T-helper 2 cell treated with Interferon-gamma antibody and Interleukin-4, amounts not matched to agents 5 μg/mL and 100 μg/mL, for 36 hours (primary cell): ENCODE measurements at regions not wholly inside any gene's neighbourhood (a gene's known extent, or its start where the extent isn't known, plus 50 kb on each side); places are given as distances from the start of the nearest gene placed in this dataset.
"Not testable (repeated sequence)": the region's sequence is repeated elsewhere in the genome, so short reads cannot be mapped to it uniquely, and the experiment has no call there.

Experiments
- DNase-seq: peaks from one replicate; pipeline ENCODE4 v3.0.0; 2021; ENCODE audit warnings: low spot score
- H3K27ac Mint-ChIP-seq: one replicate; pipeline ENCODE4 v1.8.0; 2021; ENCODE audit warnings: mild to moderate bottlenecking, mixed read lengths
- H3K27me3 Mint-ChIP-seq: one replicate; pipeline ENCODE4 v1.8.0; 2021; ENCODE audit warnings: low read depth, mixed read lengths
- H3K36me3 Mint-ChIP-seq: one replicate; pipeline ENCODE4 v1.8.0; 2021; ENCODE audit warnings: low read depth, mixed read lengths
- H3K4me1 Mint-ChIP-seq: one replicate; pipeline ENCODE4 v1.8.0; 2021; ENCODE audit warnings: low read depth, mixed read lengths
- H3K4me3 Mint-ChIP-seq: one replicate; pipeline ENCODE4 v1.8.0; 2022; ENCODE audit warnings: mild to moderate bottlenecking, moderate library complexity, mixed read lengths
- H3K9me3 Mint-ChIP-seq: one replicate; pipeline ENCODE4 v1.8.0; 2021; ENCODE audit warnings: mixed read lengths

GRCh38 chr5:56739990-56740389, 75.4 kb upstream of the MAP3K1 start:
- Mint-ChIP-seq H3K27ac (no peak overlapping the region), H3K4me3 (no peak overlapping the region), H3K36me3 (peaks cover 3% of the 10 kb centered on the region), H3K27me3 (peaks cover 4% of the 10 kb centered on the region), H3K4me1 (peaks cover 26% of the 10 kb centered on the region), H3K9me3 (peaks cover 9% of the 10 kb centered on the region)
- no peak for DNase-seq

- peaks cover 3% of the 10 kb centered on the region for H3K36me3 Mint-ChIP-seq
- no peak overlapping the region for H3K4me3 Mint-ChIP-seq
- H3K27me3 Mint-ChIP-seq: peaks cover 2% of the 10 kb centered on the region
- DNase-seq: no peak
- H3K4me1 Mint-ChIP-seq: peaks cover 33% of the 10 kb centered on the region
- peaks cover 9% of the 10 kb centered on the region for H3K9me3 Mint-ChIP-seq
- no peak overlapping the region for H3K27ac Mint-ChIP-seq
Observed at GRCh38 chr5:56737951-56738606, 77.3 kb upstream of the MAP3K1 start.

- peaks cover 9% of the 10 kb centered on the region for H3K9me3 Mint-ChIP-seq
- H3K36me3 Mint-ChIP-seq: peaks cover 3% of the 10 kb centered on the region
- H3K27me3 Mint-ChIP-seq: no peaks in the 10 kb centered on the region
- peaks cover 35% of the 10 kb centered on the region for H3K4me1 Mint-ChIP-seq
- H3K4me3 Mint-ChIP-seq: peak overlapping the region; percentile 25
- H3K27ac Mint-ChIP-seq: peak overlapping the region; percentile 89
- DNase-seq: no peak
Observed at GRCh38 chr5:56737002-56737621, 78.2 kb upstream of the MAP3K1 start.

- no peaks in the 10 kb centered on the region for H3K27me3 Mint-ChIP-seq
- peak overlapping the region; percentile 25 for H3K4me3 Mint-ChIP-seq
- DNase-seq: no peak
- peaks cover 9% of the 10 kb centered on the region for H3K9me3 Mint-ChIP-seq
- peaks cover 3% of the 10 kb centered on the region for H3K36me3 Mint-ChIP-seq
- H3K27ac Mint-ChIP-seq: peak overlapping the region; percentile 89
- peaks cover 35% of the 10 kb centered on the region for H3K4me1 Mint-ChIP-seq
Observed at GRCh38 chr5:56735849-56736641, 79.3 kb upstream of the MAP3K1 start.

- H3K27me3 Mint-ChIP-seq: no peaks in the 10 kb centered on the region
- peaks cover 43% of the 10 kb centered on the region for H3K4me1 Mint-ChIP-seq
- H3K9me3 Mint-ChIP-seq: peaks cover 9% of the 10 kb centered on the region
- no peak for DNase-seq
- H3K27ac Mint-ChIP-seq: no peak overlapping the region
- peaks cover 3% of the 10 kb centered on the region for H3K36me3 Mint-ChIP-seq
- H3K4me3 Mint-ChIP-seq: no peak overlapping the region
Observed at GRCh38 chr5:56734091-56734694, 81.2 kb upstream of the MAP3K1 start.

- peaks cover 45% of the 10 kb centered on the region for H3K4me1 Mint-ChIP-seq
- H3K36me3 Mint-ChIP-seq: peaks cover 3% of the 10 kb centered on the region
- no peaks in the 10 kb centered on the region for H3K27me3 Mint-ChIP-seq
- DNase-seq: no peak
- H3K9me3 Mint-ChIP-seq: peaks cover 9% of the 10 kb centered on the region
- no peak overlapping the region for H3K27ac Mint-ChIP-seq
- H3K4me3 Mint-ChIP-seq: no peak overlapping the region
Observed at GRCh38 chr5:56733580-56733979, 81.8 kb upstream of the MAP3K1 start.

- Mint-ChIP-seq H3K4me1 (peaks cover 36% of the 10 kb centered on the region), H3K9me3 (peaks cover 6% of the 10 kb centered on the region), H3K27ac (no peak overlapping the region), H3K27me3 (no peaks in the 10 kb centered on the region), H3K36me3 (peaks cover 3% of the 10 kb centered on the region), H3K4me3 (no peak overlapping the region)
- DNase-seq: no peak
Observed at GRCh38 chr5:56732121-56732520, 83.2 kb upstream of the MAP3K1 start.

GRCh38 chr5:56731473-56731872, 83.9 kb upstream of the MAP3K1 start:
- H3K4me3 Mint-ChIP-seq, H3K27me3 Mint-ChIP-seq, DNase-seq, H3K9me3 Mint-ChIP-seq, H3K27ac Mint-ChIP-seq, H3K36me3 Mint-ChIP-seq: not testable (repeated sequence)
- peaks cover 29% of the 10 kb centered on the region for H3K4me1 Mint-ChIP-seq

- Mint-ChIP-seq H3K27ac (no peak overlapping the region), H3K36me3 (no peaks in the 10 kb centered on the region), H3K4me1 (peaks cover 18% of the 10 kb centered on the region), H3K4me3 (no peak overlapping the region), H3K27me3 (peaks cover 6% of the 10 kb centered on the region), H3K9me3 (no peaks in the 10 kb centered on the region)
- no peak for DNase-seq
Observed at GRCh38 chr5:56729488-56729887, 85.9 kb upstream of the MAP3K1 start.

GRCh38 chr5:56725711-56726411, 89.5 kb upstream of the MAP3K1 start:
- Mint-ChIP-seq H3K4me1 (peaks cover 10% of the 10 kb centered on the region), H3K4me3 (no peak overlapping the region), H3K27ac (no peak overlapping the region), H3K27me3 (peaks cover 10% of the 10 kb centered on the region), H3K9me3 (no peaks in the 10 kb centered on the region), H3K36me3 (no peaks in the 10 kb centered on the region)
- DNase-seq: no peak

- H3K27ac Mint-ChIP-seq, H3K9me3 Mint-ChIP-seq, H3K4me1 Mint-ChIP-seq, H3K4me3 Mint-ChIP-seq, H3K36me3 Mint-ChIP-seq, DNase-seq: not testable (repeated sequence)
- peaks cover 18% of the 10 kb centered on the region for H3K27me3 Mint-ChIP-seq
Observed at GRCh38 chr5:56724857-56725256, 90.5 kb upstream of the MAP3K1 start.

- Mint-ChIP-seq H3K27me3 (peaks cover 26% of the 10 kb centered on the region), H3K27ac (no peak overlapping the region), H3K4me3 (no peak overlapping the region), H3K4me1 (peaks cover 2% of the 10 kb centered on the region), H3K36me3 (no peaks in the 10 kb centered on the region), H3K9me3 (no peaks in the 10 kb centered on the region)
- no peak for DNase-seq
Observed at GRCh38 chr5:56722317-56722716, 93.0 kb upstream of the MAP3K1 start.

GRCh38 chr5:56717253-56717987, 97.9 kb upstream of the MAP3K1 start:
- Mint-ChIP-seq H3K36me3 (no peaks in the 10 kb centered on the region), H3K4me1 (peaks cover 7% of the 10 kb centered on the region), H3K9me3 (no peaks in the 10 kb centered on the region), H3K27me3 (peaks cover 47% of the 10 kb centered on the region), H3K4me3 (no peak overlapping the region), H3K27ac (no peak overlapping the region)
- DNase-seq: no peak
